ENCODE measurements at regions not wholly inside any gene's neighbourhood (a gene's known extent, or its start where the extent isn't known, plus 50 kb on each side); places are given as distances from the start of the nearest gene placed in this dataset.

DNA sequence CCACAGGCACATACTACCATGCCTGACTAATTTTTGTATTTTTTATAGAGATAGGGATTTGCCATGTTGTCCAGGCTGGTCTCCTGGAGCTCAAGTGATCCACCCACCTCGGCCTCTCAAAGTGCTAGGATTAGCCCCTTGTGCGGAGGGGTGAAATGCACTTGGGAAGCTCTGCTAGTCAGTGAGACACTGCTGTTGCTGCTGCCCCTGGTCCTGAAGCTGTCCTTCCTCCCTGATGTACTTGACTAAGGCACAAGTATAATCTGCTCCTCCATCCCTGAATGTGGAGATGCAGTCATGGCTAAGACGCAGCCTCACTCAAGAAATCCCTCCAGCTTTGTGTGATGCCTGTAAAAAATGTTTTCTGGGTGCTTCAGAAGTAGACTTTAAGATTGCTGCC is 124.5 kb downstream of the KCTD15 start:
- TF ChIP-seq CTCF (optimal IDR thresholded peaks at IDR 0.05 in 1 of 3, IDR thresholded peaks at IDR 0.05 in 1 of 3, conservative IDR thresholded peaks at IDR 0.05 in 1 of 3; ENCODE audit: extremely low read depth in 1 of 3, insufficient read depth in 2 of 3, low read length in 3 of 3), result no peak
- no peak for TF ChIP-seq EZH2 (IDR thresholded peaks at IDR 0.05; ENCODE audit: low read length)
